K562 (cell line): ENCODE measurements at regions not wholly inside any gene's neighbourhood (a gene's known extent, or its start where the extent isn't known, plus 50 kb on each side); places are given as distances from the start of the nearest gene placed in this dataset.

Source experiments
- BRF2 ChIP-seq: IDR thresholded peaks from 3 replicates; pipeline ENCODE4 v1.6.1; 2011; ENCODE audit warnings: borderline replicate concordance, mild to moderate bottlenecking; ENCODE audit not compliant: insufficient read length, insufficient read depth
- CTCF ChIP-seq, 3 experiments: IDR thresholded peaks in 2 of 3; conservative IDR thresholded peaks in 1 of 3; 2 replicates each; pipeline ENCODE4 v1.5.1; 2011 to 2012; ENCODE audit warnings: low read length in 3 of 3, mild to moderate bottlenecking in 3 of 3, control low read depth in 2 of 3, improper control_type of control experiment in 1 of 3, inconsistent platforms in 1 of 3, low read depth in 1 of 3, mixed read lengths in 1 of 3, moderate library complexity in 1 of 3; ENCODE audit not compliant: insufficient read depth in 2 of 3
- PHF8 ChIP-seq: fragments of 200-600 bp; sonication (generic); IDR thresholded peaks from 2 replicates; pipeline ENCODE4 v1.6.1; 2012; ENCODE audit warnings: mixed run types, mild to moderate bottlenecking, inconsistent platforms, low read length, moderate library complexity, borderline replicate concordance
- POLR2A ChIP-seq: fragments of 450-650 bp; conservative IDR thresholded peaks from 2 replicates; pipeline ENCODE4 v1.6.1; 2016
- POLR2AphosphoS5 ChIP-seq: IDR thresholded peaks from 2 replicates; pipeline ENCODE4 v1.6.1; 2011; ENCODE audit warnings: mild to moderate bottlenecking, low read depth, low read length, moderate library complexity; ENCODE audit not compliant: control insufficient read depth, insufficient read depth
- TAF1 ChIP-seq: IDR thresholded peaks from 2 replicates; pipeline ENCODE4 v1.6.1; 2011; ENCODE audit warnings: mild to moderate bottlenecking, low read length, moderate library complexity; ENCODE audit not compliant: insufficient read depth, control insufficient read depth, severe bottlenecking; ENCODE audit errors: extremely low read depth
- TBP ChIP-seq: optimal IDR thresholded peaks from 2 replicates; pipeline ENCODE3; 2011; ENCODE audit warnings: low read depth, low read length, improper control_type of control experiment
- ZNF785 ChIP-seq: fragments of 250-450 bp; sonication (Bioruptor Pico); IDR thresholded peaks from 2 replicates; pipeline ENCODE4 v1.4.0; 2020; ENCODE audit warnings: mild to moderate bottlenecking

GRCh38 chr5:133744051-133744959, 132.0 kb upstream of the FSTL4 start:
- no peak for TF ChIP-seq POLR2AphosphoS5
- TF ChIP-seq CTCF (IDR thresholded peaks at IDR 0.05 in 2 of 3, conservative IDR thresholded peaks at IDR 0.05 in 1 of 3; ENCODE audit: insufficient read depth in 2 of 3, low read depth in 1 of 3, low read length in 3 of 3) = no peak
- TF ChIP-seq PHF8 = no peak
- no peak for TF ChIP-seq BRF2
- TF ChIP-seq POLR2A = no peak
- no peak for TF ChIP-seq ZNF785 (CRISPR knock-in tag)
- no peak for TF ChIP-seq TAF1
- no peak for TF ChIP-seq TBP
